Adrenal gland (tissue), 5 donors: ENCODE measurements at regions not wholly inside any gene's neighbourhood (a gene's known extent, or its start where the extent isn't known, plus 50 kb on each side); places are given as distances from the start of the nearest gene placed in this dataset.

Experiments used
- POLR2A ChIP-seq, 2 donors: fragments of 450-650 bp; IDR thresholded peaks; one replicate each; pipeline ENCODE4 v1.6.1; 2017; ENCODE audit warnings: antibody characterized with exemption in 2 of 2, mild to moderate bottlenecking in 2 of 2, moderate library complexity in 1 of 2
- TF ChIP-seq, protein P1 (sequence below), 6 experiments: fragments of 450-650 bp in 4 of 6; fragments of 200-600 bp in 2 of 6; sonication (generic) in 1 of 6; IDR thresholded peaks; 1 replicate in 5 of 6; 2 replicates in 1 of 6; pipeline versions ENCODE4 v1.5.1 to v1.8.0; 2016 to 2021; ENCODE audit warnings: antibody characterized with exemption in 6 of 6, mild to moderate bottlenecking in 2 of 6, moderate library complexity in 1 of 6
- donor health status: DM: no; HTN: no; CAD: no.

DNA sequence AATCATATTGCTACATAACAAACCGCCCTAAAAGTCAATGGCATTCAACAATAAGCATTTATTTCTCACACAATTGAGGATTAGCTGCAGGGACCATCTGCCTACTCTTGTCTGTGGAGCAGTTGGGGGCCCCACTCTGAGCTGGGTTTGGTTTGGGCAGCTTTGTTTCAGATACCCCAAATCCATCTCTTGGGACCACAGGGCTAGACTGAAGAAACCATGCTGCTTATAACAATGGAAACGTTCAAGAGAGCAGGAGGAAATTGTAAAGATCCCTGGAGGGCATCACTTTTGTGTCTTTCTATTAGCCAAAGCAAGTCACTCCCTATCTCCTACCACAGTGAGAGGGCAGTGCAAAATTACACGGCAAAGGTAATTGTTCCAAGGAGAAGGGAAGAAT is 146.5 kb upstream of the MGAT5 start:
- TF ChIP-seq, protein P1, sequence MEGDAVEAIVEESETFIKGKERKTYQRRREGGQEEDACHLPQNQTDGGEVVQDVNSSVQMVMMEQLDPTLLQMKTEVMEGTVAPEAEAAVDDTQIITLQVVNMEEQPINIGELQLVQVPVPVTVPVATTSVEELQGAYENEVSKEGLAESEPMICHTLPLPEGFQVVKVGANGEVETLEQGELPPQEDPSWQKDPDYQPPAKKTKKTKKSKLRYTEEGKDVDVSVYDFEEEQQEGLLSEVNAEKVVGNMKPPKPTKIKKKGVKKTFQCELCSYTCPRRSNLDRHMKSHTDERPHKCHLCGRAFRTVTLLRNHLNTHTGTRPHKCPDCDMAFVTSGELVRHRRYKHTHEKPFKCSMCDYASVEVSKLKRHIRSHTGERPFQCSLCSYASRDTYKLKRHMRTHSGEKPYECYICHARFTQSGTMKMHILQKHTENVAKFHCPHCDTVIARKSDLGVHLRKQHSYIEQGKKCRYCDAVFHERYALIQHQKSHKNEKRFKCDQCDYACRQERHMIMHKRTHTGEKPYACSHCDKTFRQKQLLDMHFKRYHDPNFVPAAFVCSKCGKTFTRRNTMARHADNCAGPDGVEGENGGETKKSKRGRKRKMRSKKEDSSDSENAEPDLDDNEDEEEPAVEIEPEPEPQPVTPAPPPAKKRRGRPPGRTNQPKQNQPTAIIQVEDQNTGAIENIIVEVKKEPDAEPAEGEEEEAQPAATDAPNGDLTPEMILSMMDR (IDR thresholded peaks at IDR 0.05) = no peak
- no peak for TF ChIP-seq POLR2A (IDR thresholded peaks at IDR 0.05)
